ENCODE measurements at regions not wholly inside any gene's neighbourhood (a gene's known extent, or its start where the extent isn't known, plus 50 kb on each side); places are given as distances from the start of the nearest gene placed in this dataset.

- TF ChIP-seq CTCF (IDR thresholded peaks at IDR 0.05) (no peak), POLR2AphosphoS5 (IDR thresholded peaks at IDR 0.05) (no peak), POLR2A (IDR thresholded peaks at IDR 0.05) (no peak)
These were observed 92.7 kb upstream of the DCN start for GRCh38 chr12:91275321-91275720.
